ENCODE measurements at regions not wholly inside any gene's neighbourhood (a gene's known extent, or its start where the extent isn't known, plus 50 kb on each side); places are given as distances from the start of the nearest gene placed in this dataset.

DNA sequence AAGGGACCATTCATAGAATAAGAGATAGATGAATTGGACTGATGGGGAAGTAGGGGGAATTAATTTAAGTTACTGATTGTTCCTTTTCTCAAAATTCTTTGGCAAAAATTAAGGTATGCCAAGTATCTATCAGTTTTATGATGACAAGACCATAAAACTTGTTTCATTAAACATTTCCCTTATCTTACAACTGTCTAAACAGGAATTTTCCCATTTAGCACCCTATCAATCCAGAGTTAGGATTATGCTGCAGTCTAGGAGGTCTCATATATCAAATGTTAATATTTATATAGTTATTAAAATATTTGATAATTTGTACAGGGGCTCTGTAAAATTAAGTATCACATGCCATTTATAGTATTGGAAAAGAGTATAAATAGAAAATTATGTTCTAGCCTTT, 51.5 kb upstream of the ARID1B start:
- DNase-seq (ENCODE audit: low read depth): no peak

DNA sequence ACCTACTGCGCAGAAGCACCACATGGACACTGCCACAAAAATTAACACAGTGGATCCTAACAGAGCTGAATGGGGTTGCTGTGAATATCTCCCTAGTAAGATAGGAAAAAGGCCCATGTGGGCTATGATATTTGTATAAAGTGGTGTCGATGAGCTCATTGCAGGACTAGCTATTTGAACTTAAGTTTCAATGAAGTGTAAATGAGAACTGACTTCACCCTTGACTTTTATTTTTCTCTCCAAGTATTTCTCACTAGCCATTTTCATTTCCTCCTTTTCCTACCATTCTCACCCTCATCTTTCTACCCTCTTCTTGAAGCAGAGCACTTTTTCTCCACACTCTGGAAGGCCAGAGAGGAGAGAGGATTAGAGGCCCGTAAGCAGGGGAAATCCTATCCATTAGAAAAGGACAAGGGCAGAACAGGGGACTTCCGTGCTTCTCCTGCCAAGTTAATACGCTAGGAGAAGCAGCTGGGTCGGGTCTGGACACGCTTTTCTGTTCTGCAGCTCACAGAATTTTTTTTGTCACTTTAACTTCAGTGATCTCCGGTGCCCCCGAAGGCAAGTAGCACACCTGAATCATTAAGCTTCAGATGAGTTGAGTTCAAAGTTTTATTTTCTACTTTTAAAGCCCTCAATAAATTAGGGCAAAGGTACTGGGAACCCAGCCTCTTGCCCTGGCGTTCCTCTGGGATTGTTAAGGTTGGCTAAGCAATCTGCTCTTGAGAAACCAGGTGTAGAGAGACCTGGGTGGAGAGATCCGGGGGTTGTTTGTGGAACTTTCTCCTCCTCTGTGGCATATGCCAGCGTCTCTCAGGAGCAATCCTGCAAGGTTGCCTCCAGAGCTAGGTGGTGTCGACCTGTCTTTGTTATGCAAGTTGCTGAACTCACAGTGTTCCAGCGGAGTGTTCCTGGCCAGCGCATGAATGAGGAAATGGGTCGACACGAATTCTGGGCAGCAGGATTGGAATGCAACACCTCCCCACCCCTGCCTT, 56.2 kb upstream of the ARID1B start:
- no peak for DNase-seq (ENCODE audit: low read depth)

DNA sequence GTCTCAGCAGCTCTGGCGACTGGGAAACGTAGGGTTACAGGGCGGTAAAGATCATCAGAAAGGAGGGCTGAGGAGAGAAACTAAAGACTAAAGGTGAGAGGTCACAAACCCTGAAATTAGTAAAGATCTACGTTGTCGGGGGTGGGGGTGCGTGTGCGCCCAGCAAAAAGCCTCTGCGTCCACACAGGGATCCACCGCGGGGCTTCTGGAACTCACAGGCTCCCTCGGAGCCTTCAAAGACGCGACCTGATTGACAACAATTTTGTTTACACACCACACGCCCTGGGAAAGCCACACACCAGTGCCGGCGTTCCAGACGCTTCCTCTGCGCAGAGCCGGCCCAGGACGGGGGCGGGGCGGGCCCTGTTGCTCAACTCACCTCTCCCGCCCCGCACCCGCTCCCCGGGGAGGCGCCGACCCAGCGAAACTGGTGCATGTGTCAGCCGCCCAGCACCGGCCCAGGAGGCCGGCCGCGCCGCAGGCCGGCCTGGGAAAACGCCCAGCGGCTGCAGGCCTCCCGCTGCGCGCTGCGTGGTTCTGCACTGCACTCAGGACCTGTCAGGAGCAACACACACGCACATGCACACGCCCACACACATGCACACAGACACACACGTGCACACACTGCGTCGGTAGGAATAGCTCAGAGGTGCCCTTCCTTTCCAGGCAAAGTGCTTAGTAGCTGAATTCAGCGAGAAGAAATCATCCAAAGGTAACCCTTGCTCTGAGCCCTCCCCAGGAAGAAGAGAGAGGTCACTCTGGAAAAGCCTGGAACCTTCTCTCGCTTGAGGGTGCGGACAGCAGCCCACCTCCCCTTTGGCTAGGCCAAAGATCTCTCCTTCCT, 57.2 kb upstream of the ARID1B start:
- DNase-seq (ENCODE audit: low read depth): peak; percentile 61

DNA sequence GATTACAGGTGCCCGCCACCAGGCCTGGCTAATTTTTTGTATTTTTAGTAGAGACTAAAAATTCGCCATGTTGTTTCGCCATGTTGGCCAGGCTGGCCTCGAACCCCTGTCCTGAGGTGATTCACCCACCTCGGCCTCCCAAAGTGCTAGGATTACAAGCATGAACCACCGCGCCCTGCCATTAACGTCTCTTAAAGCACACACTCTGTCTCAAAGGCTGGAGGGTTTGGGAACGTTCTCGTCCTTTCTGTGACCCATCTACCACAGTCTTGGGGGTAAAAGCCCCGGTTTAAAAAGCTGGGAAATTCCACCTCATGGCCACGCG, 57.8 kb upstream of the ARID1B start:
- DNase-seq (ENCODE audit: low read depth): no peak

DNA sequence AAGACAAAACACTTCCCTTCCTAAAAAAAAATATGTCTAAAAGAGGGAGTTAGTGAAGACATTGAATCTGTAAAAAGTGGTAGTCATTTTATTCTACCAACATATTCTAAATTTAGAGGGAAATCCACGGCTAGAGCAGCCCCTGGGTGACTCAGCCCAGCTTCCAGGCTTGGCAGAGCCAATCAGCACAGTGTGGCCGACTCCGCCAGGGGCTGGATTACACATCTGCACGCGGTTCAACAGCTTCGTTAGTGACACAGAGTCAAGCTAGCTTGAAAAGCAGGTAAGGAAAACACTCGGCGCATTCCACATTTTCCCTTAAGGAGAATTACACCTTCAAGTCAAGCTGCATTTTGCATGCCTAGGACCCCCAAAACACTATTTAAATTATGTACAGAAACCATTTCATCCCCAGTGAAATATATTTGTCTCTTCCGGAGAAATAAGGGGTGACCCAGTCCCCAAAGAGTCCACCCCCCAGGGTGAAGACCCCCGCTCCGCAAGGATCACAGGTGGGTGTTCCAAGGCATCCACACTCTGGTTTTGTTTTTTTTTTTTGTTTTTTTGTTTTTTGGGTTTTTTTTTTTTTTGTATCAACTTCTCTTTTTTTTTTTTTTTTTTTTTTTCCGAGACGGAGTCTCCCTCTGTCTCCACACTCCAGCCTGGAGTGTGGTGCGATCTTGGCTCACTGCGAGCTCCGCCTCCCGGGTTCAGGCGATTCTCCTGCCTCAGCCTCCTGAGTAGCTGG, 58.4 kb upstream of the ARID1B start:
- DNase-seq (ENCODE audit: low read depth): no peak

DNA sequence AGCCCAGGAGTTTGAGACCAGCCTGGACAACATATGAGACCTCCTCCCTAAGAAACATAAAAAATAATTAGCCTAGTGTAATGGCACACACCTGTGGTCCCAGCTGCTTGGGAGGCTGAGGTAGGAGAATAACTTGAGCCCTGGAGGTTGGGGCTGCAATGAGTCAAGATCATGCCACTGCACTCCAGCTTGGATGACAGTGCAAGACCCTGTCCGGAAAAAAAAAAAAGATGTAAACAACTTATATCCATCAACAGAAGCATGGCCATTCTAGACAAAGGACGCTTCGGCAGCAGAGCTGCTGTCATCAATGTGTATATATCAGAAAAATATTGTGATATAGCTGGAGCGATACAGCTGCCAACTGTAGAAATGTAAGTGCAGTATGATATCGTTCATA, 59.6 kb upstream of the ARID1B start:
- no peak for DNase-seq (ENCODE audit: low read depth)

DNA sequence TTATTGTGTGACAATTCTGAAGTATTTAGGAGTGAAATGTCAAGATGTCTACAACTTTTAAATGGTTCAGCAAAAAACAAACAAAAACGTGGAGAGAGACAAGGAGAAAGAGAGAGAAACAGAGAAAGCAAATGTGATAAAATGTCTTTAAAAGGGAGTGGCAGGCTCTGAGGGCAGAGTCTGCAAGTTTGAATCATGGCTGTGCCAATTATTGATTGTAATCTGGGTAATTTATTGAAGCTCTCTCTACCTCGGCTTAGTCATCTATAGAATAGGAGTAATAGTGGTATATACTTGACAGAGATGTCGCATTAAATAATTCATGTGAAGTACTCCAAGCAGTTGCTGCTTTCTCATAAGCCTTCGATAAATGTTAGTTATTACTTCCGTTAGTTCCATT, 61.3 kb upstream of the ARID1B start:
- no peak for DNase-seq (ENCODE audit: low read depth)

DNA sequence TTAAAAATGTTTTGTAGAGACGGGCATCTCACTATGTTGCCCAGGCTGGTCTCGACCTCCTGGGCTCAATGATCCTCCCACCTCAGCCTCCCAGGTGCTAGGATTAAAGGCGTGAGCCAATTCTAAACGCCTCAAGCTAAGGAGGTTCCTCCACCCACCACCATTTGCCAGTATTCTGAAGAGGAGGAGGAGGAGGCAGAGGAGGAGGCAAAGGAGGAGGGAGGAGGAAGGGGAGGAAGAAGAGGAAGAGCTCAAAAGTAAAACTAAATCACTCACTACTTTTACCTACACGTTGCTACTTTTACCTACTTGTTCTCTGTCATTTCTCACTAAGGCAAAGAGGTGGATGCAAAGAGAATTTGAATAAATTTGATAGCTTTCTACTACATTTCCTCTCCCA, 63.6 kb upstream of the ARID1B start:
- DNase-seq (ENCODE audit: low read depth): no peak

DNA sequence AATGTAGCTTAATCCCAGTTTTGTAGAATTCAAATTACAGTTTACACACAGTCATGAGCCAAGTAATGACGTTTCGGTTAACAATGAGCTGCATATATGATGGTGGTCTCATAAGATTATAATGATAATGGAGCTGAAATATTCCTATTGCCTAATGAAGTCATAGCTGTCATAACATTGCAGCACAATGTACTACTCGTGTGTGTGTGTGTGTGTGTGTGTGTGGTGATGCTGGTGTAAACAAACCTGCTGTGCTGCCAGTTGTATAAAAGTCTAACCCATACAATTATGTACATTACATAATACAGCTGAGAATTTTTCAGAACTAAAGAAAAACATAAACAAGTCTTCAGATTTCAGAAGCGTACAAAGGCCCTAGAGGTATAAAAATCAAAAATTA, 66.7 kb upstream of the ARID1B start:
- DNase-seq (ENCODE audit: low read depth): no peak

DNA sequence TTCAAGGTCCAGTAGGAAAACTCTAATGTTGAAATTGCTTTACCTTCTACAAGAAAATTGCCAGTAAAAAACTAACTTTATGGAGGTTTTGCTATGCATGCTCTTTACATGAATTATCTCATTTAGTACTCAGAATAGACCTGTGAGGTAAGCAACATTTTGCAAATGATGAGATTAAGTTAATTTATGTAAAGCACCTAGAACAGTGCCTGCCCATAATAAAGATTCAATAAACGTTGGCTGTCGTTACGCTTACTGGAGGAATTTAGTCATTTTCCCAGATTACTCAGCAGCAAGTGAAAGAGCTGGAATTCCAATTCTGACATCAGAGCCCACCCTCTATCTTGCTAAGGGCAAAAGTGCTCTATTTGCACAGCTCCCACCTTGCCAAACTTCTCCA, 69.4 kb upstream of the ARID1B start:
- DNase-seq (ENCODE audit: low read depth): no peak

DNA sequence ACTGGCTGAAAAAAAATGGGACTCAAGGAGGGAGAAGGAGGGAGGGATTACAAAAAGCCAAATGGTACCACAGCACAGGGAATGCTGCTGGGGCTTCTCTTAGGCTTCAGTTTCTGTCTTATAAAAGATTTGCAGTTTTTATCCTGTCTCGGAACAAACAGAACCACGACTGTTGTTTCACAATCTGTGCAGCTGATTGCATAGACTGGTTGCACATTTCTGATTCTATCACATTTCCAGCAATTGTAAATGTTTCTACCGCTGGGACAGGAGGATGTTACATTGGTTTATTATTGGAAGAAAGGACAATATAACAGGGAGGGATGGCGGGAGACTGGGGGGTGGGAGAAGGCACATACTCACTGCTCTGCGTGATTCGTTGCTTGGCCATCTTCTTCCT, 73.5 kb upstream of the ARID1B start:
- DNase-seq (ENCODE audit: low read depth): no peak

DNA sequence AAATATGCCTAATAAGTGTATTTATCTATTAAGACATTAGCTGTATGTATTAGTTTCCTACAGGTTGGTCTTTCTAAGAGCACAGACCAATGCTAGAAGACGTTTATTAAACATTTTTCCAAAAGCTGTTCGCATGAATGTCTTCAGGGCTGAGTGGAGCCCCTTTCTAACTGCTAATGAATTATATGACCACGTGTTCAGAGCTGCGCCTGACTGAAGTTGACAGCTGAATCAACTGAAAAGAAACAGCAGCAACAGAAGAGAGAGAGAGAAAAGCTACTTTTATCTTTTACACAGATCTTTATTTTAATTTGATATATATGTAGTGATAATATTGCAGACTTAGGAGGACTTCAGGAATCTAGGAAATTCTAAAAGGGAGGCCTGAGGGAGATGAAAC, 75.2 kb upstream of the ARID1B start:
- no peak for DNase-seq (ENCODE audit: low read depth)

DNA sequence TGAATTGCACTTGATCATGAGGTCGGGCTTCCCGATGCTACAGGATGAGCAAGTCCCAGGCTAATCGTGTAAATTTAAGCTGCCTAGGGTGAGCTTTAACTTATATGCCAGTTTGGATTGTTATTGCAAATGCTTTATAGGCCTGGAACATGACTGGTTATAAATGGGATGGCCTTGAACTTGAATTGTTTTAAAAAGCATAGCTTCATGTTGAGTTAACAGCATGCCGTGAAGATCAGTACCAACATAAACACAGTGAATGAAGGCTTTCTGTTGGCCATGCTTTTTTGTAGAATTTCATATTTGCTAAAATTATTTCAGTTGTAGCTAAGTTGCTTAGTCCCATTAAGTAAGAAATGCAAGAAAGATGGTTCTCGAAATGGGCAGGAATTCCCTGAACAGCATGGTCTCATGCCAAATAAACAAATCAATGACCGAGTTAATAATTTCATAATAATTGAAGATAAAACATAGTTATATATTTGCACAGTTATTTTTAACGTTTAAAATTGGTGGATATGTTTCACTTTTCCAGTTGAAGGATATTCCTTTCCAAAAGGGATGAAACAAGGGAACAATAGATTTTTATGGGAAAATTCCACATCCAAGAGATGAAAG, 76.6 kb upstream of the ARID1B start:
- no peak for DNase-seq (ENCODE audit: low read depth)

DNA sequence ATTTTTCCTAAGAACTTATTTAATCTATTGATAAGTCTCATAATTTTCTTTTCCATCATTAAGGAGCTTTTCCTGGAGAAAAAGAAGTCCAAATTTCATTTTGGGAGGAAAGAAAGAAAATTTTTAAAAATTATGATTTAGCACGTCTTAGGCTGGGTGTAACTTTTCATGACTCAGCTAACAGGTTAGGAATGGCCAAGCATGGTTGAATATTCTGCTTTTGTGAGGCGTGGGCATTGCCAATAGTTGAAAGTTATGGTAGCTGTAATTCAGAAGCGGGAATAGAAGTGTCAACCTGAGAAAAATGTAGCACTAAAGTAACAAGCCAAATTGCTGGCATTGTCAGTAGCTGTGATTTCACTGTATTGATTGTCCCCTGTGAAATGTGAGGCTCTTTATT, 77.2 kb upstream of the ARID1B start:
- no peak for DNase-seq (ENCODE audit: low read depth)

DNA sequence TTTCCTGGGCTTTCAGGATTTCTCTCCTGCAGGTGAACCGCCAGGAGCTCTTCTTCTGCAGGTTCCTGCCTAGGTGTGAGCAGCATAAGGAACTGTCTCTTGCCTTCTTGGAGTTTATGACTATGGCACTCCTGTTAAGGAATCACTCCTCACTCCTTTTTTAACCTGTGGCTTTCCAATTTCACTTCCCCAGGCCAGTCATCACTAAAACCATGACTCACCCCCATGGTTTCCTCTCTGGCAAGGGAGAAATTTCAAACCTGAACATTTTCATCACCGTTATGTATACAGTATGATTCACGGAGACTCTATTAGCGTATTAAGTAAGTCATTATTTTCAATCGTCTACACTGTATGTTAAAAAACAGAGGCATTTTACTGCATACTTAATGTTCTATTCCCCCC, 78.2 kb upstream of the ARID1B start:
- no peak for DNase-seq (ENCODE audit: low read depth)

DNA sequence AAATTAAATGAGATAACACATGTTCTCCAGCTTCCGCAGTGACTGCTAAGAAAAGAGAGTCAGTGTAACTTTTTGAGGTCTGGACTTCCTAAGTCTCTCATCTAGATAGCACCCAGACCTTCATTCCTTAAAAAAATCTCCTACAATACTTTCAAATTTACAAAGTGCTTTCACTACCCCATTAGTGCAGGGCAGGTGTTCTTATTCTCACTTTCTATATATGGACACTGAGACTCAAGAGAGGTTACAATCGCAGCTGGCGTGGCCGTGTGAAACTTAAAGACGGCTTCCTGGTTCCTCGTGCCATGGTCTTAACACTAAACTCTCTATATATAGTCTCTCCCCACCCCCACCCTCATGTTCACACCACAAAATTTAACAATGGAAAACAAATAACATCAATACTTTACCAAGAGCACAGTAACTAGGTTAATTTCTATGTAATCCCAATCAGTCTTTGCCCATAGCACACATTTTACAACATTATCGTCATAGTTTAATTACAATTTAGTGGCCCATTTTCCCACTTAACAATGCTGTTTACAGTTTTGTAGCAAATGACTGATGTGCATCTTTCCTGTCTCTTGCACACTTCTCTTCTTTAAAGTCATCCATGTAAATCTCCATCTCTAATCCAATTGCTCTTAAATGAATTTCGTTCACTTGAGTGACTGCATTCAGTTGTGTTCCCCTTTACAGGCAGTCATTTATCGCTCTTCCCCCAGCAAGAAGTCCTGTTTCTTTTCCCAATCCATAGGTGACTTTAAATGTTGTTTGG, 78.8 kb upstream of the ARID1B start:
- DNase-seq (ENCODE audit: low read depth): no peak

DNA sequence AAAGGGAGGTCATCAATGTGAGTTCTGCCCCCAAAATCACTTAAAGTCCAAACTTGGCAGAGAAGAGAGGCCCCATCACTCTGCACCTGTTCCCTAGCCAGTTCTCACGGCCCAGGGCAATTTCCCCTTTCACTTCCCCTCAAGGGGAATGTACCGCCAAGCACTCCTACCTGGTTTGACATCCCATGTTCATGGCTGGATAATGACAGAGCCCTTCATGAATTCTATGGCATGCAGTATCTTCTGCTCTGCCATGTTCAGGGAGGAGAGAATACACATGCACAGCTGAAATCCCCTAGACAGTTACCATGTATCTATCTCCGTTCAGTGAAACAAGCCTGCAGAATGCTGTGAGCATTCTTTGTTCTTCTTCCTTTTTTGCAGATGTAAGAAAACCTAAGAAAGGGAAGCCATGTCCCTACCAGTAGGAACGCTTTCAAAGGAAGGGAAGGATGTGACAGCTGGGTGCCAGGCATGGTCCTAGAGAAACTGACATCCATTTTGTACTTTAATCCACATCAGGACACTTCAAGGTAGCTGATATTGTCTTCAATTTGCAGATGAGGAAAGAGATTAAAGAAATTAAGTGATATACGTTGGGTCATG, 79.8 kb upstream of the ARID1B start:
- no peak for DNase-seq (ENCODE audit: low read depth)

DNA sequence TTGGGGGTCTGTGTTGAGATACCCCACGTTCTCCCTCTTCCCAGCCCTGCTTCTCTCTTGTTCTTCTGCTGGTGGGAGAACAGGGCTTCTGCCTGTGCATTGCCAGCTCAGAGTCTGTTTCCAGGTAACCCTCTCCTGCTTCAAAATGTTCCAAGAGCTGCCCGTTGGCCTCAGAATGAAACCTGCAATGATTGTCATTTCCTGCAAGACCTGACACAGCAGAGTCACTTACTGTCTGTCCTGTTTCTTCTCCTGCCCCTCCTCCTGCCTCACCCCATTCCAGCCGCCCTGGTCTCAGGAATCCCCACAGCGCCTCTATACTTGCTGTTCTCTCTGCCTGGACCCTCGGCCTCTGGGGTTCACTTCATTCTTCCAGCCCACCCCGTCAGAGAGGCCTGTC, 81.4 kb upstream of the ARID1B start:
- DNase-seq (ENCODE audit: low read depth): no peak

DNA sequence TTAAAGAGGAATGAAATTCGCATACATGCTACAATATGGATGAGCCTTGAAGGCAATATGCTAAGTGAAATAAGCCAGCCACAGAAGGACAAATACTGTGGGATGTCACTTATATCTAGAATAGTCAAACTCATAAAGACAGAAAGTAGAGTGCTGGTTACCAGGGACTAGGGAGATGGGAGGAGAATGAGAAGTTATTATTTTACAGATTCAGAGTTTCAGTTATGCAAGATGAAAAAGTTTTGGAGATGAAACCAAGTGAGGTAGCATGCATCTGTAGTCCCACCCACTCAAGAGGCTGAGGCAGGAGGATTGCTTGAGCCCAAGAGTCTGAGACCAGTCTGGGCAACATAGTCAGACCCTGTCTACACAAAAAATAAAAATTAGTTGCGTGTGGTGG, 82.5 kb upstream of the ARID1B start:
- no peak for DNase-seq (ENCODE audit: low read depth)

DNA sequence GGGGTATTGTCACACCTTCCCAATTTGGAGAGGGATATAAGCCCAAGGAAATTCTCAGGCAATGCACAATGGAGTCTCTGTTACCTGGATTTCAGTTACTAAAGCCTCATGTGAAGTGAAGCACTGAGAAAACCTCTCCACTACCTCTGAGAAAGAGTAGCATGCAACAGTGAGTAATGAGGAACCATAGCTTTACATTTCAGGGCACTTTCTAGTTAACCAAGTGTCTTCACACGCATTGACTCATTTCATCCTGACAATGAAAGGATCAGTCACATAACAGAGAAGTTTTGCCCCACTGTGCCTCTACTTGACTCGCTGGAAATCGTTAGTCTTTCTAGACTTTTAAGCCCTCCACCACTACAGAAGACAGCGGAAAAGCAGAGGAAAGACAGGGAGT, 86.2 kb upstream of the ARID1B start:
- DNase-seq (ENCODE audit: low read depth): no peak

DNA sequence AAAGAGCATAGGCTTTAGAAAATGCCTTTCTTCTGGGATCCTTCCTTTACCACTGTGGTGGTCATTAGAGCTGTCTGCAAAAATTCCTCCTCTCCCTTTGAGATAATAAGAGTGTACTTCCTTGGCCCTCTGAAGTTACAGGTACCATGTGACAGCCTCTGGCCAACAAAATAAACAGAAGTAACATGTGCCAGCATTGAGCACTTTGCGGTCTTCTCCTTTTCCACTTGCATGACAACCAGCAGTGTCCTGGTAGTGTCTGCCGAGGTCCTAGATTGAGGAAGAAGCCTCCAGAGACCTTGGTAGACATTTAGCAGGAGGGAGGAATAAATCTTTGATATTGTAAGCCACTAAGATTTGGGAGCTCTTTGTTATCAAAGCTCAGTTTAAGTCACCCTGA, 87.5 kb upstream of the ARID1B start:
- no peak for DNase-seq (ENCODE audit: low read depth)
